Fibroblast of lung (primary cell): ENCODE measurements at regions not wholly inside any gene's neighbourhood (a gene's known extent, or its start where the extent isn't known, plus 50 kb on each side); places are given as distances from the start of the nearest gene placed in this dataset.

Source experiments
- DNase-seq, 2 donors: peaks; one replicate each; pipeline versions ENCODE4 v3.0.0 to v3.0.0-alpha.2; 2010; ENCODE audit warnings: low read depth in 2 of 2
- H2AFZ ChIP-seq: 2 replicates; pipeline ENCODE4 v1.5.1; 2012; ENCODE audit warnings: low read length, control low read depth, inconsistent platforms
- H3K27ac ChIP-seq: 2 replicates; pipeline ENCODE4 v1.5.1; 2011; ENCODE audit warnings: low read length, control low read depth; ENCODE audit not compliant: insufficient read depth
- H3K27me3 ChIP-seq: 2 replicates; pipeline ENCODE4 v1.5.1; 2011; ENCODE audit warnings: mild to moderate bottlenecking, low read length; ENCODE audit not compliant: control insufficient read depth, insufficient read depth
- H3K36me3 ChIP-seq: 2 replicates; pipeline ENCODE4 v1.5.1; 2011; ENCODE audit warnings: low read length; ENCODE audit not compliant: control insufficient read depth, insufficient read depth
- H3K4me1 ChIP-seq: 2 replicates; pipeline ENCODE4 v1.5.1; 2011; ENCODE audit warnings: low read length; ENCODE audit not compliant: control insufficient read depth, insufficient read depth; ENCODE audit errors: extremely low read depth
- H3K4me2 ChIP-seq: 2 replicates; pipeline ENCODE4 v1.5.1; 2011; ENCODE audit warnings: low read length, control low read depth; ENCODE audit not compliant: insufficient read depth; ENCODE audit errors: extremely low read depth
- H3K4me3 ChIP-seq, 4 experiments: fragments of 200-600 bp in 1 of 4; sonication (generic) in 1 of 4; replicated peaks in 1 of 4; 2 replicates each; pipeline ENCODE4 v1.5.1; 2011 to 2016; ENCODE audit warnings: low read length in 4 of 4, low read depth in 3 of 4, mild to moderate bottlenecking in 3 of 4, control low read depth in 2 of 4, inconsistent platforms in 1 of 4, mixed read lengths in 1 of 4; ENCODE audit not compliant: insufficient read depth in 1 of 4; ENCODE audit errors: control extremely low read depth in 1 of 4
- H3K79me2 ChIP-seq: 2 replicates; pipeline ENCODE4 v1.5.1; 2012; ENCODE audit warnings: mild to moderate bottlenecking, low read length, inconsistent platforms; ENCODE audit not compliant: control insufficient read depth, insufficient read depth
- H3K9ac ChIP-seq: 2 replicates; pipeline ENCODE4 v1.5.1; 2011; ENCODE audit warnings: mild to moderate bottlenecking, low read length, control low read depth; ENCODE audit not compliant: insufficient read depth
- H3K9me3 ChIP-seq: 2 replicates; pipeline ENCODE4 v1.5.1; 2012; ENCODE audit warnings: low read depth, low read length; ENCODE audit not compliant: control insufficient read depth, insufficient read depth
- H4K20me1 ChIP-seq: 2 replicates; pipeline ENCODE4 v1.5.1; 2011; ENCODE audit warnings: low read length; ENCODE audit not compliant: control insufficient read depth, insufficient read depth; ENCODE audit errors: extremely low read depth
- CTCF ChIP-seq, 2 donors: IDR thresholded peaks in 1 of 2; conservative IDR thresholded peaks in 1 of 2; 1 replicate in 1 of 2; 2 replicates in 1 of 2; pipeline ENCODE4 v1.5.1; 2011 to 2012; ENCODE audit warnings: low read length in 2 of 2, control low read depth in 1 of 2, inconsistent platforms in 1 of 2, low read depth in 1 of 2, mild to moderate bottlenecking in 1 of 2
- EZH2 ChIP-seq: IDR thresholded peaks from 2 replicates; pipeline ENCODE4 v1.5.1; 2012; ENCODE audit warnings: low read length, control low read depth, mild to moderate bottlenecking; ENCODE audit errors: missing control alignments

GRCh38 chr1:83012950-83013349 is 986.0 kb downstream of the TTLL7 start:
- no peaks in the 10 kb centered on the region for H4K20me1 ChIP-seq
- no peaks in the 10 kb centered on the region for H3K36me3 ChIP-seq
- no peaks in the 10 kb centered on the region for H3K9me3 ChIP-seq
- H3K4me3 ChIP-seq: no peak overlapping the region
- no peak overlapping the region for H3K27ac ChIP-seq
- TF ChIP-seq EZH2 (no peak), CTCF (conservative IDR thresholded peaks at IDR 0.05 in 1 of 2, IDR thresholded peaks at IDR 0.05 in 1 of 2; ENCODE audit: low read depth in 1 of 2, low read length in 2 of 2) (no peak)
- no peaks in the 10 kb centered on the region for H3K4me1 ChIP-seq
- H3K79me2 ChIP-seq: no peaks in the 10 kb centered on the region
- DNase-seq: peak in 1 of 2 donors; percentile 8
- no peaks in the 10 kb centered on the region for H3K27me3 ChIP-seq
- no peak overlapping the region for H3K9ac ChIP-seq
- no peak overlapping the region for H2AFZ ChIP-seq
- H3K4me2 ChIP-seq: no peak overlapping the region

- no peaks in the 10 kb centered on the region for H3K36me3 ChIP-seq
- no peaks in the 10 kb centered on the region for H3K79me2 ChIP-seq
- H3K4me3 ChIP-seq: no peak overlapping the region
- no peak overlapping the region for H3K27ac ChIP-seq
- H3K4me1 ChIP-seq: no peaks in the 10 kb centered on the region
- no peaks in the 10 kb centered on the region for H4K20me1 ChIP-seq
- H3K4me2 ChIP-seq: no peak overlapping the region
- H3K9me3 ChIP-seq: no peaks in the 10 kb centered on the region
- no peak for DNase-seq
- TF ChIP-seq CTCF (conservative IDR thresholded peaks at IDR 0.05 in 1 of 2, IDR thresholded peaks at IDR 0.05 in 1 of 2; ENCODE audit: low read depth in 1 of 2, low read length in 2 of 2) (no peak), EZH2 (no peak)
- H2AFZ ChIP-seq: no peak overlapping the region
- H3K27me3 ChIP-seq: no peaks in the 10 kb centered on the region
- no peak overlapping the region for H3K9ac ChIP-seq
These were observed 987.7 kb downstream of the TTLL7 start for GRCh38 chr1:83011265-83011664.

- Histone ChIP-seq H3K36me3 (no peaks in the 10 kb centered on the region), H3K9me3 (no peaks in the 10 kb centered on the region), H2AFZ (no peak overlapping the region), H3K79me2 (no peaks in the 10 kb centered on the region), H3K4me2 (no peak overlapping the region), H3K27me3 (no peaks in the 10 kb centered on the region), H3K4me1 (no peaks in the 10 kb centered on the region), H4K20me1 (no peaks in the 10 kb centered on the region), H3K4me3 (no peak overlapping the region), H3K9ac (no peak overlapping the region), H3K27ac (no peak overlapping the region)
- TF ChIP-seq CTCF (conservative IDR thresholded peaks at IDR 0.05 in 1 of 2, IDR thresholded peaks at IDR 0.05 in 1 of 2; ENCODE audit: low read depth in 1 of 2, low read length in 2 of 2) (no peak), EZH2 (no peak)
- DNase-seq: no peak
These were observed 992.7 kb downstream of the TTLL7 start for GRCh38 chr1:83006271-83006670.
